SU-DHL-6 (cell line): ENCODE measurements at regions not wholly inside any gene's neighbourhood (a gene's known extent, or its start where the extent isn't known, plus 50 kb on each side); places are given as distances from the start of the nearest gene placed in this dataset.

Source experiments
- H2AFZ ChIP-seq: fragments of 200-600 bp; sonication (generic); 2 replicates; pipeline ENCODE4 v1.6.1; 2014; ENCODE audit warnings: low read depth, mild to moderate bottlenecking, moderate library complexity, mixed read lengths, antibody characterized with exemption, low read length; ENCODE audit not compliant: severe bottlenecking
- H3F3A ChIP-seq: fragments of 200-600 bp; shearing (Covaris generic); 2 replicates; pipeline ENCODE4 v1.6.0; 2016; ENCODE audit warnings: antibody characterized with exemption, mild to moderate bottlenecking; ENCODE audit not compliant: insufficient read depth
- H3K27ac ChIP-seq: fragments of 200-600 bp; sonication (generic); 2 replicates; pipeline ENCODE4 v1.5.1; 2016; ENCODE audit warnings: low read depth, mild to moderate bottlenecking, low read length, moderate library complexity, mixed read lengths
- H3K27me3 ChIP-seq: fragments of 200-600 bp; sonication (generic), shearing (Covaris generic); 2 replicates; pipeline ENCODE4 v1.6.0; 2014; ENCODE audit warnings: mild to moderate bottlenecking, low read length
- H3K36me3 ChIP-seq: fragments of 200-600 bp; sonication (generic); 2 replicates; pipeline ENCODE4 v1.6.1; 2014; ENCODE audit warnings: mild to moderate bottlenecking, low read length, mixed read lengths
- H3K4me2 ChIP-seq: fragments of 300-600, 200-600 bp; shearing (Covaris generic), sonication (generic); 2 replicates; pipeline ENCODE4 v1.6.0; 2014; ENCODE audit warnings: low read length, low read depth, mild to moderate bottlenecking; ENCODE audit not compliant: poor library complexity, severe bottlenecking
- H3K4me3 ChIP-seq: fragments of 200-600 bp; sonication (generic); 2 replicates; pipeline ENCODE4 v1.5.1; 2014; ENCODE audit warnings: antibody characterized with exemption, low read length, mild to moderate bottlenecking, mixed read lengths; ENCODE audit not compliant: insufficient read depth, poor library complexity, severe bottlenecking
- H3K79me2 ChIP-seq: fragments of 200-600 bp; sonication (generic); 2 replicates; pipeline ENCODE4 v1.6.1; 2014; ENCODE audit warnings: mild to moderate bottlenecking, low read length, moderate library complexity; ENCODE audit not compliant: insufficient read depth
- H3K9ac ChIP-seq: fragments of 200-600 bp; sonication (generic); 2 replicates; pipeline ENCODE4 v1.7.0; 2014; ENCODE audit warnings: mild to moderate bottlenecking, low read length
- H3K9me2 ChIP-seq: fragments of 200-600 bp; sonication (generic); replicated peaks from 2 replicates; pipeline ENCODE4 v1.6.1; 2014; ENCODE audit warnings: low read length; ENCODE audit not compliant: insufficient read depth
- H3K9me3 ChIP-seq: fragments of 200-600 bp; sonication (generic); 2 replicates; pipeline ENCODE4 v1.6.1; 2014; ENCODE audit warnings: low read length, mixed read lengths; ENCODE audit not compliant: insufficient read depth
- H4K20me1 ChIP-seq: fragments of 200-600 bp; sonication (generic); 2 replicates; pipeline ENCODE4 v1.6.1; 2014; ENCODE audit warnings: low read depth, mild to moderate bottlenecking, antibody characterized with exemption, low read length, moderate library complexity, mixed read lengths
- EZH2phosphoT487 ChIP-seq: fragments of 200-600 bp; sonication (generic), shearing (Covaris generic); conservative IDR thresholded peaks from 2 replicates; pipeline ENCODE4 v1.6.1; 2018; ENCODE audit warnings: mild to moderate bottlenecking, antibody characterized with exemption, low read length, moderate library complexity, mixed read lengths
- TF ChIP-seq, protein P1 (sequence below): fragments of 200-600 bp; sonication (generic); IDR thresholded peaks from one replicate; pipeline ENCODE4 v1.5.1; 2017; ENCODE audit warnings: antibody characterized with exemption, mild to moderate bottlenecking, low read length, moderate library complexity; ENCODE audit not compliant: insufficient read depth, poor library complexity, severe bottlenecking

DNA sequence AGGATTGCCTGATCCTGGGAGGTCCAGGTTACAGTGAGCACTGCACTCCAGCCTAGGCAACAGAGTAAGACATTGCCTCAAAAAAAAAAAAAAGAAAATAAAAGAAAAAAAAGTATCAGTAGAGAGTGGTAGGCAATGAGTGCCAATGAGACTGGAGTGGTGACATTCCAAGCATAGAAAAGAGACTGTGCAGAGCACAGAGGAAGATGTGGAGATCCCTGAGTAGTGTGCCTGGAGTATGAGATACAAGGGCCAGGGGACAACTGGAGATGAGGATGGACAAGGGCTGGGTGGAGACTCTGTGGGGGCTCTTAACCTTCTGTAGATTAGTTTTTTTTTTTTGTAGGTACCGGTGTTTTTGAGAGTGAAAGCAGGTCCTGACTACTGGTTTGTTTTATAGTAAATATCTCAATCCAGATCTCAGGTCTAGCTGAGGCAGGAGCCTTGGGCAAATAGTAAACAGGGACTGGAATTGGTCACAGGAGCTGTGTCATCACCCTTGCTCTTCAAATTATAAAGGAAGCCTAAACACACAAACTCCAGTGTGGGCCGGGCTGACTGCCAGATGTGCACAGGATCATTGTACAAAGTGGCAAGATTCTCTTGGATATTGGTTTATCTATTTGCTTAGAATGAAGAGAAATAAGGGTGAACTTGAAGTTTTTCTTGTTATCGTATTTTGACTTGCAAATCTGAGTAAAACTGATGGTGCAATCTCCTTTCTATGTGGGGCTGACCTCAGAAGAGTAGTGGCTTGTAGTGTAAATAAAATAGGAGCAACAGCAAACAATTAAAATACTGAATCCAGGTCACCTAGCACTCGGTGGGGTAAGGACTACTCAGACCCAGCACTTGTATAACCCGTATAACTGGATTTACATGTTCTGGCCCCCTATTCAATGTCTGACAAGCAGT, 144.9 kb downstream of the SOX4 start:
- Histone ChIP-seq H3K4me3 (no peak overlapping the region), H3K27me3 (no peaks in the 10 kb centered on the region), H3K9me2 (no peaks in the 10 kb centered on the region), H3F3A (no peaks in the 10 kb centered on the region), H3K36me3 (no peaks in the 10 kb centered on the region), H3K79me2 (no peaks in the 10 kb centered on the region), H3K27ac (no peak overlapping the region), H3K9ac (no peak overlapping the region), H3K9me3 (no peaks in the 10 kb centered on the region), H4K20me1 (no peaks in the 10 kb centered on the region), H3K4me2 (no peak overlapping the region), H2AFZ (no peak overlapping the region)
- TF ChIP-seq, protein P1, sequence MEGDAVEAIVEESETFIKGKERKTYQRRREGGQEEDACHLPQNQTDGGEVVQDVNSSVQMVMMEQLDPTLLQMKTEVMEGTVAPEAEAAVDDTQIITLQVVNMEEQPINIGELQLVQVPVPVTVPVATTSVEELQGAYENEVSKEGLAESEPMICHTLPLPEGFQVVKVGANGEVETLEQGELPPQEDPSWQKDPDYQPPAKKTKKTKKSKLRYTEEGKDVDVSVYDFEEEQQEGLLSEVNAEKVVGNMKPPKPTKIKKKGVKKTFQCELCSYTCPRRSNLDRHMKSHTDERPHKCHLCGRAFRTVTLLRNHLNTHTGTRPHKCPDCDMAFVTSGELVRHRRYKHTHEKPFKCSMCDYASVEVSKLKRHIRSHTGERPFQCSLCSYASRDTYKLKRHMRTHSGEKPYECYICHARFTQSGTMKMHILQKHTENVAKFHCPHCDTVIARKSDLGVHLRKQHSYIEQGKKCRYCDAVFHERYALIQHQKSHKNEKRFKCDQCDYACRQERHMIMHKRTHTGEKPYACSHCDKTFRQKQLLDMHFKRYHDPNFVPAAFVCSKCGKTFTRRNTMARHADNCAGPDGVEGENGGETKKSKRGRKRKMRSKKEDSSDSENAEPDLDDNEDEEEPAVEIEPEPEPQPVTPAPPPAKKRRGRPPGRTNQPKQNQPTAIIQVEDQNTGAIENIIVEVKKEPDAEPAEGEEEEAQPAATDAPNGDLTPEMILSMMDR: no peak
- TF ChIP-seq EZH2phosphoT487: no peak

DNA sequence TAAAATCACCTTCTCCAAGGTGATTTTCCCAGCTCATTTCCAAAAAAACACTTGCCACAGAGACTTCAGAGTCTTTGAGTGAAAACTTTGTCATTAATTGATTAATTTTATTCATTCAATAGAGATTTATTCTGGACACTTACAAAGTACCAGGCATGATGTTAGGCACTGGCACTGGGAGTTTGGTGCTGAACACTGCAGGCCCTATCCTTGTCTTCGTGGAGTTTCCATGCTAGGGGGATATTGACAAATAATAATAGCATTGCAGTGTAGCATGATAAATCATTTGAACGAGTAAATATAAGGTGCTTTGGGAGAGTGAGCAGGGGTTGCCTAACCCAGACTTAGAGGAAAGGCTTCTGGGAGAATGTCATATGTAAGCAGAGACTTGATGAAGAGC, 145.7 kb downstream of the SOX4 start:
- no peak overlapping the region for H3K9ac ChIP-seq
- no peak overlapping the region for H3K27ac ChIP-seq
- no peaks in the 10 kb centered on the region for H3K79me2 ChIP-seq
- H3K27me3 ChIP-seq: no peaks in the 10 kb centered on the region
- H4K20me1 ChIP-seq: no peaks in the 10 kb centered on the region
- no peaks in the 10 kb centered on the region for H3K9me2 ChIP-seq
- H2AFZ ChIP-seq: no peak overlapping the region
- H3K36me3 ChIP-seq: no peaks in the 10 kb centered on the region
- no peaks in the 10 kb centered on the region for H3K9me3 ChIP-seq
- no peak overlapping the region for H3K4me3 ChIP-seq
- no peak for TF ChIP-seq EZH2phosphoT487
- TF ChIP-seq, protein P1: no peak
- H3K4me2 ChIP-seq: no peak overlapping the region
- no peaks in the 10 kb centered on the region for H3F3A ChIP-seq

DNA sequence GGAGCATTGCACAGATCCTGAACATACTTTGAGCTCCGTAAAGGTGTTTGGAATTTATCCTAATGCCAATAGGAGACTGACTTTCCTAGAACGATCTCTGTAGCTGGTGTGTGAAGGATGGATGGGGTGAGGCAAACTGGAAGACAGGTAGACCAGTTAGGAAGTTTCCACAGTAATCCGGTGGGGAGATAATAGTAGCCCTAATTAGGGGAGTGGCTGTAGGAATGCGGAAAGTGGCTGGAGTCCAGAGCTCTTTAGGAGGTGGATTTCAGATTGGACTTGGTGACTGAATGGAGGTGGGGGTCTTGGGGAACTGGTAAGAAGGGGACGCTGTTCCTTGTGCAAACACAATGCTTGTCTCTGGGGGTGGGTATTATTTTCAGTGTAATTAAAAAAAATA, 146.3 kb downstream of the SOX4 start:
- no peaks in the 10 kb centered on the region for H3K79me2 ChIP-seq

More for the DNA sequence above, 146.3 kb downstream of the SOX4 start:
- H3K9ac ChIP-seq: no peak overlapping the region
- TF ChIP-seq, protein P1: no peak
- TF ChIP-seq EZH2phosphoT487: no peak
- H3K9me3 ChIP-seq: no peaks in the 10 kb centered on the region
- no peak overlapping the region for H3K4me2 ChIP-seq
- H3K9me2 ChIP-seq: no peaks in the 10 kb centered on the region
- H3K27me3 ChIP-seq: no peaks in the 10 kb centered on the region
- no peak overlapping the region for H2AFZ ChIP-seq
- H3K4me3 ChIP-seq: no peak overlapping the region
- H3K36me3 ChIP-seq: no peaks in the 10 kb centered on the region
- no peak overlapping the region for H3K27ac ChIP-seq
- no peaks in the 10 kb centered on the region for H4K20me1 ChIP-seq
- no peaks in the 10 kb centered on the region for H3F3A ChIP-seq
